Ishikawa (cell line): ENCODE measurements at regions not wholly inside any gene's neighbourhood (a gene's known extent, or its start where the extent isn't known, plus 50 kb on each side); places are given as distances from the start of the nearest gene placed in this dataset.

Experiments used
- CEBPB ChIP-seq: IDR thresholded peaks from 2 replicates; pipeline ENCODE4 v1.6.1; 2012
- CREB1 ChIP-seq: IDR thresholded peaks from 2 replicates; pipeline ENCODE4 v1.6.1; 2012; ENCODE audit warnings: low read depth
- EGR1 ChIP-seq: IDR thresholded peaks from 2 replicates; pipeline ENCODE4 v1.6.1; 2012
- EP300 ChIP-seq: IDR thresholded peaks from 2 replicates; pipeline ENCODE4 v1.6.1; 2012; ENCODE audit warnings: borderline replicate concordance
- FOXM1 ChIP-seq: IDR thresholded peaks from 2 replicates; pipeline ENCODE4 v1.6.1; 2012; ENCODE audit warnings: low read depth, borderline replicate concordance
- NFIC ChIP-seq: IDR thresholded peaks from 2 replicates; pipeline ENCODE4 v1.6.1; 2012
- RAD21 ChIP-seq: IDR thresholded peaks from 2 replicates; pipeline ENCODE4 v1.6.1; 2012; ENCODE audit warnings: low read depth
- REST ChIP-seq: IDR thresholded peaks from 2 replicates; pipeline ENCODE4 v1.6.1; 2012; ENCODE audit warnings: low read depth, mild to moderate bottlenecking
- TAF1 ChIP-seq: IDR thresholded peaks from 2 replicates; pipeline ENCODE4 v1.6.1; 2012; ENCODE audit warnings: low read depth, mild to moderate bottlenecking
- TCF12 ChIP-seq: IDR thresholded peaks from 2 replicates; pipeline ENCODE4 v1.6.1; 2012; ENCODE audit warnings: low read depth
- USF1 ChIP-seq: IDR thresholded peaks from 2 replicates; pipeline ENCODE4 v1.6.1; 2012
- YY1 ChIP-seq: IDR thresholded peaks from 2 replicates; pipeline ENCODE4 v1.6.1; 2012; ENCODE audit warnings: low read depth
- TF ChIP-seq, protein P1 (sequence below): IDR thresholded peaks from 2 replicates; pipeline ENCODE4 v1.6.1; 2012

GRCh38 chr10:131767716-131768115 is 133.1 kb upstream of the PPP2R2D start:
- TF ChIP-seq FOXM1 (no peak), YY1 (no peak), RAD21 (no peak), EP300 (no peak), TCF12 (no peak), TAF1 (no peak), USF1 (no peak), REST (no peak), CREB1 (no peak), EGR1 (no peak), NFIC (no peak), CEBPB (no peak)
- TF ChIP-seq, protein P1, sequence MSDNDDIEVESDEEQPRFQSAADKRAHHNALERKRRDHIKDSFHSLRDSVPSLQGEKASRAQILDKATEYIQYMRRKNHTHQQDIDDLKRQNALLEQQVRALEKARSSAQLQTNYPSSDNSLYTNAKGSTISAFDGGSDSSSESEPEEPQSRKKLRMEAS = no peak
